Ovary (tissue), 3 donors: ENCODE measurements at regions not wholly inside any gene's neighbourhood (a gene's known extent, or its start where the extent isn't known, plus 50 kb on each side); places are given as distances from the start of the nearest gene placed in this dataset.

ENCODE experiments used
- POLR2A ChIP-seq: fragments of 450-650 bp; IDR thresholded peaks from one replicate; pipeline ENCODE4 v1.6.1; 2017; ENCODE audit warnings: antibody characterized with exemption, mild to moderate bottlenecking, moderate library complexity
- TF ChIP-seq, protein P1 (sequence below), 3 donors: fragments of 450-650 bp in 2 of 3; fragments of 200-600 bp in 1 of 3; IDR thresholded peaks; one replicate each; pipeline versions ENCODE4 v1.5.1 to v1.8.0; 2016 to 2022; ENCODE audit warnings: antibody characterized with exemption in 3 of 3, mild to moderate bottlenecking in 1 of 3
- donor health status: DM: no; HTN: no; CAD: no.

DNA sequence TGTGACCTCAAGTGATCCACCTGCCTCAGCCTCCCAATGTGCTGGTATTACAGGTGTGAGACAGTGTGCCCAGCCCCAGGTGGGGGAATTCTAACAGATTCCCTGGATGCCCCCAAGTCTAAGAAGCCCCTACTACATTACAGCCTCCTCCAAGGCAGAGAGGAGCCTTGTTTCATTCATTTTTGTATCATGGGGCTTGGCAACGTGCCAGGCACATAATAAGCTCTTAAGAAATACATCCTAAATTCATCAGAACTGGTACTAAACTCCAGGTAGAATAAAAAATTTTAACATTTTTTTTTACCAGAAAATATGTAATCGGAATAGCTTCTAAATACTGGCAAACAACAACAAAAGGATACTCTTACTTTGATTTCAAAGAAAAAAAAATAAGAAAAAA lies 127.1 kb downstream of the CHIC2 start:
- TF ChIP-seq, protein P1, sequence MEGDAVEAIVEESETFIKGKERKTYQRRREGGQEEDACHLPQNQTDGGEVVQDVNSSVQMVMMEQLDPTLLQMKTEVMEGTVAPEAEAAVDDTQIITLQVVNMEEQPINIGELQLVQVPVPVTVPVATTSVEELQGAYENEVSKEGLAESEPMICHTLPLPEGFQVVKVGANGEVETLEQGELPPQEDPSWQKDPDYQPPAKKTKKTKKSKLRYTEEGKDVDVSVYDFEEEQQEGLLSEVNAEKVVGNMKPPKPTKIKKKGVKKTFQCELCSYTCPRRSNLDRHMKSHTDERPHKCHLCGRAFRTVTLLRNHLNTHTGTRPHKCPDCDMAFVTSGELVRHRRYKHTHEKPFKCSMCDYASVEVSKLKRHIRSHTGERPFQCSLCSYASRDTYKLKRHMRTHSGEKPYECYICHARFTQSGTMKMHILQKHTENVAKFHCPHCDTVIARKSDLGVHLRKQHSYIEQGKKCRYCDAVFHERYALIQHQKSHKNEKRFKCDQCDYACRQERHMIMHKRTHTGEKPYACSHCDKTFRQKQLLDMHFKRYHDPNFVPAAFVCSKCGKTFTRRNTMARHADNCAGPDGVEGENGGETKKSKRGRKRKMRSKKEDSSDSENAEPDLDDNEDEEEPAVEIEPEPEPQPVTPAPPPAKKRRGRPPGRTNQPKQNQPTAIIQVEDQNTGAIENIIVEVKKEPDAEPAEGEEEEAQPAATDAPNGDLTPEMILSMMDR (IDR thresholded peaks at IDR 0.05), result no peak
- no peak for TF ChIP-seq POLR2A
